Kidney epithelial cell (primary cell): ENCODE measurements at regions not wholly inside any gene's neighbourhood (a gene's known extent, or its start where the extent isn't known, plus 50 kb on each side); places are given as distances from the start of the nearest gene placed in this dataset.

Source experiments
- DNase-seq: peaks from one replicate; pipeline ENCODE4 v3.0.0-alpha.2; 2010; ENCODE audit warnings: low read depth
- H3K27me3 ChIP-seq: 2 replicates; pipeline ENCODE4 v1.6.0; 2011; ENCODE audit warnings: low read length; ENCODE audit not compliant: control insufficient read depth, insufficient read depth
- H3K36me3 ChIP-seq: 2 replicates; pipeline ENCODE4 v1.5.1; 2011; ENCODE audit warnings: low read length; ENCODE audit not compliant: control insufficient read depth, insufficient read depth
- H3K4me3 ChIP-seq: 2 replicates; pipeline ENCODE4 v1.5.1; 2011; ENCODE audit warnings: low read depth, mild to moderate bottlenecking, control low read depth, low read length
- TF ChIP-seq, protein P1 (sequence below): IDR thresholded peaks from 2 replicates; pipeline ENCODE4 v1.5.1; 2011; ENCODE audit warnings: mild to moderate bottlenecking, moderate library complexity, low read length, control low read depth, inconsistent platforms; ENCODE audit not compliant: insufficient read depth, poor library complexity, severe bottlenecking

DNA sequence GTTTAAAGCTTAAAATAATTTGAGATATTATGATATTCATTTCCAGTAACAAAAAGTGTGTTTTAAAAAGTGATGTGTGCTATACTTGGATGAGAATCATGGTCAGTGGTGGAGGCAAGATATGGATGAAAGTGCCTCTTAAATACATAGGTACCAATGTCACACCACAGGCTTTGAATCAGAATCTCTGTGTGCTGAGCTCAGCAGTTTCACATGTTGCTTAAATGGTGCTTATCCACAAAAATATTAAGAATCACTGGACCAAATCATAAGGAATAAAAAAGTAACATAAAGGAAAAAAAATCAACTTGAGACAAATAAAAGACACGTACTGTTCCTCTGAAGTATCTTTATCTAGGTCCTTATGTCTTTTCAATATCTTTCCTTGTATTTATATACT, 850.5 kb upstream of the POT1 start:
- TF ChIP-seq, protein P1, sequence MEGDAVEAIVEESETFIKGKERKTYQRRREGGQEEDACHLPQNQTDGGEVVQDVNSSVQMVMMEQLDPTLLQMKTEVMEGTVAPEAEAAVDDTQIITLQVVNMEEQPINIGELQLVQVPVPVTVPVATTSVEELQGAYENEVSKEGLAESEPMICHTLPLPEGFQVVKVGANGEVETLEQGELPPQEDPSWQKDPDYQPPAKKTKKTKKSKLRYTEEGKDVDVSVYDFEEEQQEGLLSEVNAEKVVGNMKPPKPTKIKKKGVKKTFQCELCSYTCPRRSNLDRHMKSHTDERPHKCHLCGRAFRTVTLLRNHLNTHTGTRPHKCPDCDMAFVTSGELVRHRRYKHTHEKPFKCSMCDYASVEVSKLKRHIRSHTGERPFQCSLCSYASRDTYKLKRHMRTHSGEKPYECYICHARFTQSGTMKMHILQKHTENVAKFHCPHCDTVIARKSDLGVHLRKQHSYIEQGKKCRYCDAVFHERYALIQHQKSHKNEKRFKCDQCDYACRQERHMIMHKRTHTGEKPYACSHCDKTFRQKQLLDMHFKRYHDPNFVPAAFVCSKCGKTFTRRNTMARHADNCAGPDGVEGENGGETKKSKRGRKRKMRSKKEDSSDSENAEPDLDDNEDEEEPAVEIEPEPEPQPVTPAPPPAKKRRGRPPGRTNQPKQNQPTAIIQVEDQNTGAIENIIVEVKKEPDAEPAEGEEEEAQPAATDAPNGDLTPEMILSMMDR = no peak
- no peaks in the 10 kb centered on the region for H3K27me3 ChIP-seq
- no peak for DNase-seq
- no peaks in the 10 kb centered on the region for H3K36me3 ChIP-seq
- no peak overlapping the region for H3K4me3 ChIP-seq

DNA sequence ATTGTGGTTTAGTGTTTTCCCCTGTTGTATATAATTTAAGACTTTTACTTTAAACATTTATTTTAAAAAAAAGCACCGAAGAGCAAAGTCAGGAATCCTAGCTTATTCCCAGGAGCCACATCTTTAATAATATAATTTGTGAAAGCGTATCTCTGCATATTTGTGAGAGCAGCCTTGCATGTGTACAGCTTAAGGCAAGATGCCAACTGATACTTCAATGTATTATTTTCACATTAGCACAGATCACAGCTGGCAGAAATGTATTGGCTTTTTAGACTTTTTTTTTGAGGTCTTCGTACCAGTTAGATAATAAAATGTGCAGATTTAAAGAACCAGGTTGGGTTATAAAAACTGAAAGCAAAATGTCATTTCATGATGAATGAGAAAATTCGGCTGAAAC, 845.7 kb upstream of the POT1 start:
- Histone ChIP-seq H3K36me3 (no peaks in the 10 kb centered on the region), H3K27me3 (no peaks in the 10 kb centered on the region), H3K4me3 (no peak overlapping the region)
- TF ChIP-seq, protein P1 = no peak
- DNase-seq = no peak

DNA sequence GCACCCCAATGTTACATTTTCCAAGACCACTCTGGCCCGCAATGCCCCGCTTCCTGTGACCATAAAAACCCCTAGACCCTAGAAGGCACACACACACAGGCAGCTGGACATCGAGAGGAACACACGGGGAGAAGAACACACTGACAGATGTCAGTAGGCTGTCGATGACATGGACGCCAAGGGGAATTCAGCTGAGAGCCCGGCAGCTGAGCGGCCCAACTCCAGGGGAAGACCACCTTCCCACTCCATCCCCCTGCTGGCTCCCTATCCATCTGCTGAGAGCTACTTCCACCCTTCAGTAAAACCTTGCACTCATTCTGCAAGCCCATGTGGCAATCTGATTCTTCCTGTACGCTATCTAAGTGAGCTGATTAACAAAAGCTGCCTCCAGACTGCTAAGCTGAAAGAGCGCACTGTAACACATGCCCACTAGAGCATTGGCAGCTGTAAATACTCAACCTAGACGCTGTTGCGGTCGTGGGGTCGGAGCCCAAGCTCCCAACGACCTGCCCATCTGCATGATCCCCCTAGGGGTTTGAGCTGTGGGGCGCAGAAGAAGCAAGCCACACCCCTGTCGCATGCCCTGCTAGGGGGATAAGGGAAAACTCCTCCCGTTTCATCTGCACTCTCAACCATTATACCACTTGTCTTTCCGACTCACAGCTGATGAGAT, 843.6 kb upstream of the POT1 start:
- Histone ChIP-seq H3K36me3 (no peaks in the 10 kb centered on the region), H3K4me3 (no peak overlapping the region), H3K27me3 (no peaks in the 10 kb centered on the region)
- no peak for DNase-seq
- TF ChIP-seq, protein P1 = no peak

DNA sequence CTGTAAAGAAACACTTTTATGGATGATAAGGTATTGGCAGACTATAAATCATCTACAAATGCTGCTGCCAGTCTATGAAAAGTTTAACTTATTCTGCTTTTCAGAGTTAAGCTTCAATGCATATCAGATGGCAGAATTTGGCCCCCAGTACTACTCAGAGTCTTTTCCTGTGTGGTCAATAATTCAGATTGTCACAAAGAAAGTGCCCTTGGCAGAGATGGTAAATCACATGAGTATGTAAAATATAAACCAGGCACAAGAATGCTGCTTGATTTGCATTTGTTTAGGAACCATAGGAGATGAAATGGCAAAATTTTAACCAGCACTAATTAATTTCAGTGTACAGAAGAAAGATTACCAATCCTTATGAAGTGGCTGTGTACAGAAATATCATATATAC, 818.3 kb upstream of the POT1 start:
- TF ChIP-seq, protein P1 = no peak
- H3K27me3 ChIP-seq = no peaks in the 10 kb centered on the region
- H3K4me3 ChIP-seq = no peak overlapping the region
- H3K36me3 ChIP-seq = no peaks in the 10 kb centered on the region
- no peak for DNase-seq

DNA sequence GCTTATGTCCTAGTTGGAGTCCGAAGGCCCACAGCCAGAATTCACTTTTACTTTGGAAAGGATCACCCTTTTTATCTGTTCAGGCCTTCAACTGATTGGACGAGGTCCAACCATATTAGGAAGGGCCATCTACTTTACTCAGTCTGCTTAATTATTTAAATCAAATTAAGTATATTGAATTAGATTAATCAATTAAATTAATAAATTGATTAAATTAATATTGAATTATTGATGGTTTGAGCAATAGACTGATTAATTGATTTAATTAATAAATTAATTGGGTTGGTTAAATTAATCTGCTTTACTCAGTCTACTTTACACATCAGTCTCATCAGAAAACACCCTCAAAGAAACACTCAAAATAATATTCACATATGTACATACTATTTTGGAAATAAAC, 816.9 kb upstream of the POT1 start:
- Histone ChIP-seq H3K27me3 (no peaks in the 10 kb centered on the region), H3K4me3 (no peak overlapping the region), H3K36me3 (no peaks in the 10 kb centered on the region)
- TF ChIP-seq, protein P1 = no peak
- DNase-seq = no peak

DNA sequence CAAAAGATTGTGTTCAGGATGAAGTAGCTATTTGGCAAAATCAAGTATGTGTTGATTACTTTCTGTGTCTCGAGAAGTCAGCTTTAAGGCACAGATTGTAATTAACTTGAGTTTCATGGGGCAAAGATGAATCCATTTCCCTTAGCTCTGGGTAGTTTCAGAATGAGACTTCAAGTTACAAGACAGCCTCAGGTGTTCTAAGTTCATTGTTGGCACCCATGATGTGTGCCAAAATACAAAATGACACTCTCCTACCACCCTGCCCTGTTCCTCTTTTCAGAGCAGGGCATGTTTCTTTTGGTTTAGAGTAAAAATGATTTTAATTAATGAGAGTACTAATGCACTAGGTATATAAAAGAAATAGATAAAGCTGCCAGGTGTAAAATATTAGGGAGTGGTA, 797.6 kb upstream of the POT1 start:
- Histone ChIP-seq H3K27me3 (no peaks in the 10 kb centered on the region), H3K4me3 (no peak overlapping the region), H3K36me3 (no peaks in the 10 kb centered on the region)
- TF ChIP-seq, protein P1 = no peak
- no peak for DNase-seq
